ENCODE measurements at regions not wholly inside any gene's neighbourhood (a gene's known extent, or its start where the extent isn't known, plus 50 kb on each side); places are given as distances from the start of the nearest gene placed in this dataset.

- TF ChIP-seq, protein P1, sequence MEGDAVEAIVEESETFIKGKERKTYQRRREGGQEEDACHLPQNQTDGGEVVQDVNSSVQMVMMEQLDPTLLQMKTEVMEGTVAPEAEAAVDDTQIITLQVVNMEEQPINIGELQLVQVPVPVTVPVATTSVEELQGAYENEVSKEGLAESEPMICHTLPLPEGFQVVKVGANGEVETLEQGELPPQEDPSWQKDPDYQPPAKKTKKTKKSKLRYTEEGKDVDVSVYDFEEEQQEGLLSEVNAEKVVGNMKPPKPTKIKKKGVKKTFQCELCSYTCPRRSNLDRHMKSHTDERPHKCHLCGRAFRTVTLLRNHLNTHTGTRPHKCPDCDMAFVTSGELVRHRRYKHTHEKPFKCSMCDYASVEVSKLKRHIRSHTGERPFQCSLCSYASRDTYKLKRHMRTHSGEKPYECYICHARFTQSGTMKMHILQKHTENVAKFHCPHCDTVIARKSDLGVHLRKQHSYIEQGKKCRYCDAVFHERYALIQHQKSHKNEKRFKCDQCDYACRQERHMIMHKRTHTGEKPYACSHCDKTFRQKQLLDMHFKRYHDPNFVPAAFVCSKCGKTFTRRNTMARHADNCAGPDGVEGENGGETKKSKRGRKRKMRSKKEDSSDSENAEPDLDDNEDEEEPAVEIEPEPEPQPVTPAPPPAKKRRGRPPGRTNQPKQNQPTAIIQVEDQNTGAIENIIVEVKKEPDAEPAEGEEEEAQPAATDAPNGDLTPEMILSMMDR (IDR thresholded peaks at IDR 0.05): no peak
- no peak for TF ChIP-seq POLR2A (IDR thresholded peaks at IDR 0.05)
These were observed 68.0 kb upstream of the ARL8B start for GRCh38 chr3:5054098-5054497.

All from right lobe of liver (tissue), 4 donors.